ENCODE measurements at regions not wholly inside any gene's neighbourhood (a gene's known extent, or its start where the extent isn't known, plus 50 kb on each side); places are given as distances from the start of the nearest gene placed in this dataset.
A peak's percentile ranks its signal among the peaks of the same experiment; 100 is the strongest.

DNA sequence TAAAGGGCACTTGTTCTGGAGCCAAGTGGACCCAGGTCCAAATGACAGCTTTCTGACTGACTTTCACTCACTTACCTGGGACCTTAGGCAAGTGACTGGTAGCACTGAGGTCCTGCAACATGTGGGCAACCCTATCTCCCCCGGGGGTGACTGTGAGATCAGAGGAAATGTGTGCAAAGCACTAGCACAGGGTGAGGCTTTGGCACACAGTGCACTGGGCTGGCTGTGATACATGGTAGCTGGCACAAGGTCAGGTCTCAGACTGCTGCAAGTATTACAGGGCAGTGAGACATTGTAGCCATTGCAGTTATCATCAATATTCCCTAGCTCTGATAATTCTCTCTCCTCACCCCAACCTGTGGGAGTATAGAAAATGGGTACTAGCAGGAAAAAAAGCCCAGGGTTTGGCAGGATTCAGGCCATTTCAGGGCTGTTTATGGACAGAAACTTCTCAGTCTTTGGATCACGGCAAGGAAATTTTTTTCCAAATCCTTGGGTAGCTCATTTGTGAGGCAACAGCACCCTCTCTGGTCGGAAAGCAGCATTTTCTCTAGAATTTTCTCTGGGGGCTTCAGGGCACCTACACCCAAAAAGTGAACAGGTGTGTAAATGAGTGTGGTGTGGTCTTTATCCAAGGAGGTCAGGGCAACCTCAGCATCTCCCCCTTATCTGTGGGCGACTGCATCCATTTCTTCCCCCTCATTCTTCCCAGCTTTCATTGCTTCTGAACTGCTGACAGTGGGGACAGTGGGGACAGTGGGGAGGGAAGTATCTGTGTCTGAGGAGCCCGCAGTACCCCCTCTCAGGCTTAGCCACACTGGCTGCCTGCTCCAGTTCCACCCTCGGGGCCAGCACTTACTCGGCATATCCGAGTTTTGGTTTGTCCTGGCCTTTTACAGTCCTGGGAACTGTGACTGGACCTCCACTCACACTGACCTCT lies 148.7 kb upstream of the PHACTR3 start:
- H2AFZ ChIP-seq (replicated peaks; ENCODE audit: low read length, poor library complexity) = no peak overlapping the region
- WGBS, 2 experiments (ENCODE audit: extremely low coverage in 2 of 2, insufficient read length in 1 of 2) = 29% methylated on average over 4 of the region's 8 CpGs; no CpG with 5 or more reads in 1 of the 2 experiments
- H3K14ac ChIP-seq (replicated peaks; ENCODE audit: low read depth, low read length) = no peak overlapping the region
- no peaks in the 10 kb centered on the region for H4K20me1 ChIP-seq (ENCODE audit: insufficient read depth, low read length)
- no peak overlapping the region for H2AK5ac ChIP-seq (ENCODE audit: low read depth, low read length)
- no TSS peak for BruUV-seq (replicated peaks)
- no peak overlapping the region for H3K18ac ChIP-seq (ENCODE audit: low read depth, low read length)
- H3K79me1 ChIP-seq (ENCODE audit: low read depth in 1 of 2, low read length in 2 of 2) = no peaks in the 10 kb centered on the region
- H3K4me3 ChIP-seq (ENCODE audit: insufficient read depth, low read depth, low read length) = no peak overlapping the region
- no peak overlapping the region for H3K4me2 ChIP-seq (ENCODE audit: low read depth, low read length)
- H3K9me1 ChIP-seq (ENCODE audit: insufficient read depth, low read length) = no peaks in the 10 kb centered on the region
- H4K91ac ChIP-seq (ENCODE audit: insufficient read depth, low read depth, low read length) = no peak overlapping the region
- in situ Hi-C loops (cut with MboI; ENCODE audit: low sequenced_read_pairs) = no loop called here
- ChIA-PET CTCF (interaction anchor here (0.6 to 2.0 kb wide), 5 partner anchors 9 to 1825 kb away, joined by 3 to 7 read pairs (median 3); no protein-coding TSS in a partner anchor), POLR2A (ENCODE audit: unreplicated experiment) (no interaction called here)
- no peak overlapping the region for H2AK9ac ChIP-seq (replicated peaks; ENCODE audit: low read depth, low read length, poor library complexity)
- dilution Hi-C loops (cut with HindIII; ENCODE audit: low sequenced_read_pairs, unreplicated experiment) = no loop called here
- no peaks in the 10 kb centered on the region for H3K36me3 ChIP-seq (ENCODE audit: control insufficient read depth, insufficient read depth, low read length)
- H2BK120ac ChIP-seq (ENCODE audit: low read depth, low read length) = no peak overlapping the region
- ATAC-seq (ENCODE audit: low read depth) (peak; percentile 21; the same call in 1 of the 2 replicates), DNase-seq (peak; percentile 10)
- no peak overlapping the region for H2BK5ac ChIP-seq (ENCODE audit: low read depth, low read length, poor library complexity, severe bottlenecking)
- no peaks in the 10 kb centered on the region for H3K27me3 ChIP-seq (ENCODE audit: control insufficient read depth, insufficient read depth, low read length)
- H3K9me3 ChIP-seq (ENCODE audit: control insufficient read depth, insufficient read depth, low read length) = no peaks in the 10 kb centered on the region
- H3K56ac ChIP-seq (ENCODE audit: extremely low read depth, insufficient read depth, low read length) = no peak overlapping the region
- H4K5ac ChIP-seq (ENCODE audit: low read depth, low read length) = no peak overlapping the region
- H3K4me1 ChIP-seq (ENCODE audit: control insufficient read depth, insufficient read depth, low read length) = no peaks in the 10 kb centered on the region
- no peak overlapping the region for H2BK20ac ChIP-seq (ENCODE audit: low read depth, low read length)
- no peak overlapping the region for H2BK15ac ChIP-seq (ENCODE audit: low read depth, low read length)
- no peak overlapping the region for H3K9ac ChIP-seq (ENCODE audit: low read depth, low read length)
- no peak overlapping the region for H4K8ac ChIP-seq (ENCODE audit: low read depth in 2 of 2, low read length in 2 of 2)
- intact Hi-C loops (cut with micrococcal nuclease) = loop anchor here (1.0 kb wide), 1 partner anchor 585 kb away; no protein-coding TSS in a partner anchor
- no peak overlapping the region for H3K4ac ChIP-seq (ENCODE audit: low read depth, low read length)
- TF ChIP-seq NFE2L2 (IDR thresholded peaks at IDR 0.05; ENCODE audit: low read depth, low read length) (no peak), CEBPB (IDR thresholded peaks at IDR 0.05; ENCODE audit: low read depth, low read length) (no peak), SMC3 (IDR thresholded peaks at IDR 0.05; ENCODE audit: low read depth, low read length) (peak; percentile 21; the same call in 1 of the 2 replicates), RAD21 (IDR thresholded peaks at IDR 0.05; ENCODE audit: low read length) (peak; percentile 62)
- TF ChIP-seq, protein P1, sequence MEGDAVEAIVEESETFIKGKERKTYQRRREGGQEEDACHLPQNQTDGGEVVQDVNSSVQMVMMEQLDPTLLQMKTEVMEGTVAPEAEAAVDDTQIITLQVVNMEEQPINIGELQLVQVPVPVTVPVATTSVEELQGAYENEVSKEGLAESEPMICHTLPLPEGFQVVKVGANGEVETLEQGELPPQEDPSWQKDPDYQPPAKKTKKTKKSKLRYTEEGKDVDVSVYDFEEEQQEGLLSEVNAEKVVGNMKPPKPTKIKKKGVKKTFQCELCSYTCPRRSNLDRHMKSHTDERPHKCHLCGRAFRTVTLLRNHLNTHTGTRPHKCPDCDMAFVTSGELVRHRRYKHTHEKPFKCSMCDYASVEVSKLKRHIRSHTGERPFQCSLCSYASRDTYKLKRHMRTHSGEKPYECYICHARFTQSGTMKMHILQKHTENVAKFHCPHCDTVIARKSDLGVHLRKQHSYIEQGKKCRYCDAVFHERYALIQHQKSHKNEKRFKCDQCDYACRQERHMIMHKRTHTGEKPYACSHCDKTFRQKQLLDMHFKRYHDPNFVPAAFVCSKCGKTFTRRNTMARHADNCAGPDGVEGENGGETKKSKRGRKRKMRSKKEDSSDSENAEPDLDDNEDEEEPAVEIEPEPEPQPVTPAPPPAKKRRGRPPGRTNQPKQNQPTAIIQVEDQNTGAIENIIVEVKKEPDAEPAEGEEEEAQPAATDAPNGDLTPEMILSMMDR (conservative IDR thresholded peaks at IDR 0.05; ENCODE audit: low read depth, low read length) = peak; percentile 55
- TF ChIP-seq, protein P2, sequence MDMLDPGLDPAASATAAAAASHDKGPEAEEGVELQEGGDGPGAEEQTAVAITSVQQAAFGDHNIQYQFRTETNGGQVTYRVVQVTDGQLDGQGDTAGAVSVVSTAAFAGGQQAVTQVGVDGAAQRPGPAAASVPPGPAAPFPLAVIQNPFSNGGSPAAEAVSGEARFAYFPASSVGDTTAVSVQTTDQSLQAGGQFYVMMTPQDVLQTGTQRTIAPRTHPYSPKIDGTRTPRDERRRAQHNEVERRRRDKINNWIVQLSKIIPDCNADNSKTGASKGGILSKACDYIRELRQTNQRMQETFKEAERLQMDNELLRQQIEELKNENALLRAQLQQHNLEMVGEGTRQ (IDR thresholded peaks at IDR 0.05; ENCODE audit: low read depth, low read length) = no peak
- H3K27ac ChIP-seq (ENCODE audit: insufficient read depth, low read length) = no peak overlapping the region
- H3K23ac ChIP-seq (ENCODE audit: low read depth, low read length) = no peak overlapping the region
